Lower leg skin (tissue), 4 donors: ENCODE measurements at regions not wholly inside any gene's neighbourhood (a gene's known extent, or its start where the extent isn't known, plus 50 kb on each side); places are given as distances from the start of the nearest gene placed in this dataset.

Experiments
- DNase-seq, 2 donors: peaks; one replicate each; pipeline ENCODE4 v3.0.0-alpha.2; 2019; ENCODE audit warnings: low spot score in 2 of 2
- H3K4me3 ChIP-seq: fragments of 200-600 bp; sonication (generic); 2 replicates; pipeline ENCODE4 v1.5.1; 2017; ENCODE audit warnings: mild to moderate bottlenecking, low read depth; ENCODE audit not compliant: poor library complexity, severe bottlenecking
- CTCF ChIP-seq, 3 donors: fragments of 450-650 bp; IDR thresholded peaks; one replicate each; pipeline ENCODE4 v1.5.1; 2016; ENCODE audit warnings: antibody characterized with exemption in 3 of 3, mild to moderate bottlenecking in 3 of 3, moderate library complexity in 2 of 3
- POLR2A ChIP-seq, 2 donors: fragments of 450-650 bp; IDR thresholded peaks; one replicate each; pipeline ENCODE4 v1.6.1; 2016 to 2017; ENCODE audit warnings: antibody characterized with exemption in 2 of 2, mild to moderate bottlenecking in 1 of 2, moderate library complexity in 1 of 2
- WGBS, 2 donors: methylation state at CpG; one replicate each; pipeline ENCODE4 v1.1.5; 2018; 5-methylcytosine and 5-hydroxymethylcytosine counted together
- intact Hi-C: fragments of 100-400 bp; cut with DNase I; formaldehyde crosslinking; loops from one replicate; pipeline ENCODE4 v1.15.0; 2023; ENCODE audit warnings: low total_unique reads

GRCh38 chr9:89891591-89892304, 286.9 kb downstream of the GADD45G start:
- TF ChIP-seq CTCF (IDR thresholded peaks at IDR 0.05), result no peak
- no peak for TF ChIP-seq POLR2A (IDR thresholded peaks at IDR 0.05)
- WGBS, 2 donors, result 29 to 34% methylated on average over 4 to 6 of the region's 6 CpGs
- DNase-seq, result peak; percentile 39 to 86
- H3K4me3 ChIP-seq, result no peak overlapping the region
- intact Hi-C loops, result no loop called here

GRCh38 chr9:89892920-89893319, 288.1 kb downstream of the GADD45G start:
- WGBS, 2 donors, result 88 to 90% methylated on average over 6 of the region's 6 CpGs
- peak in 1 of 2 donors; percentile 12 for DNase-seq
- no peak for TF ChIP-seq POLR2A (IDR thresholded peaks at IDR 0.05)
- no peak for TF ChIP-seq CTCF (IDR thresholded peaks at IDR 0.05)
- H3K4me3 ChIP-seq, result no peak overlapping the region
- intact Hi-C loops, result no loop called here

- TF ChIP-seq POLR2A (IDR thresholded peaks at IDR 0.05) (no peak), CTCF (IDR thresholded peaks at IDR 0.05) (no peak)
- 91 to 95% methylated on average over 2 of the region's 2 CpGs for WGBS, 2 donors
- H3K4me3 ChIP-seq, result no peak overlapping the region
- DNase-seq, result peak in 1 of 2 donors; percentile 39
- intact Hi-C loops, result no loop called here
These were observed 289.1 kb downstream of the GADD45G start for GRCh38 chr9:89893886-89894285.

GRCh38 chr9:89896806-89897340, 292.1 kb downstream of the GADD45G start:
- peak in 1 of 2 donors; percentile 66 for DNase-seq
- no peak overlapping the region for H3K4me3 ChIP-seq
- intact Hi-C loops, result no loop called here
- no peak for TF ChIP-seq POLR2A (IDR thresholded peaks at IDR 0.05)
- TF ChIP-seq CTCF (IDR thresholded peaks at IDR 0.05), result no peak
- 98% methylated on average over 5 of the region's 5 CpGs for WGBS, 2 donors

- intact Hi-C loops, result no loop called here
- peak in 1 of 2 donors; percentile 23 for DNase-seq
- TF ChIP-seq CTCF (IDR thresholded peaks at IDR 0.05), result no peak
- TF ChIP-seq POLR2A (IDR thresholded peaks at IDR 0.05), result no peak
- H3K4me3 ChIP-seq, result no peak overlapping the region
- 67 to 83% methylated on average over 3 of the region's 3 CpGs for WGBS, 2 donors
These were observed 294.8 kb downstream of the GADD45G start for GRCh38 chr9:89899573-89899972.
